ENCODE measurements at regions not wholly inside any gene's neighbourhood (a gene's known extent, or its start where the extent isn't known, plus 50 kb on each side); places are given as distances from the start of the nearest gene placed in this dataset.

GRCh38 chr2:64751286-64752260, 97.9 kb upstream of the SERTAD2 start (continued):
- TF ChIP-seq, protein P1, sequence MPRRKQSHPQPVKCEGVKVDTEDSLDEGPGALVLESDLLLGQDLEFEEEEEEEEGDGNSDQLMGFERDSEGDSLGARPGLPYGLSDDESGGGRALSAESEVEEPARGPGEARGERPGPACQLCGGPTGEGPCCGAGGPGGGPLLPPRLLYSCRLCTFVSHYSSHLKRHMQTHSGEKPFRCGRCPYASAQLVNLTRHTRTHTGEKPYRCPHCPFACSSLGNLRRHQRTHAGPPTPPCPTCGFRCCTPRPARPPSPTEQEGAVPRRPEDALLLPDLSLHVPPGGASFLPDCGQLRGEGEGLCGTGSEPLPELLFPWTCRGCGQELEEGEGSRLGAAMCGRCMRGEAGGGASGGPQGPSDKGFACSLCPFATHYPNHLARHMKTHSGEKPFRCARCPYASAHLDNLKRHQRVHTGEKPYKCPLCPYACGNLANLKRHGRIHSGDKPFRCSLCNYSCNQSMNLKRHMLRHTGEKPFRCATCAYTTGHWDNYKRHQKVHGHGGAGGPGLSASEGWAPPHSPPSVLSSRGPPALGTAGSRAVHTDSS (tag by site-specific recombination; IDR thresholded peaks at IDR 0.05): peak; percentile 42; the same call in 1 of the 2 replicates
- TF ChIP-seq SP2 (tag by site-specific recombination; IDR thresholded peaks at IDR 0.05) (peak; percentile 84), HIC1 (tag by site-specific recombination; IDR thresholded peaks at IDR 0.05) (peak; percentile 45; the same call in 1 of the 2 replicates), ZNF221 (tag by site-specific recombination; IDR thresholded peaks at IDR 0.05; ENCODE audit: borderline replicate concordance) (no peak), ZNF473 (tag by site-specific recombination; IDR thresholded peaks at IDR 0.05) (no peak), ZSCAN30 (tag by site-specific recombination; IDR thresholded peaks at IDR 0.05) (peak; percentile 50), ZNF501 (tag by site-specific recombination; IDR thresholded peaks at IDR 0.05) (peak; percentile 87), ZFP37 (tag by site-specific recombination; IDR thresholded peaks at IDR 0.05) (0 out of 2 replicates have a peak, but pooled peaks have one; percentile 31), FEZF1 (tag by site-specific recombination; IDR thresholded peaks at IDR 0.05) (peak; percentile 68), ZNF514 (tag by site-specific recombination; IDR thresholded peaks at IDR 0.05) (no peak), KLF10 (tag by site-specific recombination; IDR thresholded peaks at IDR 0.05) (peak; percentile 71; the same call in 1 of the 2 replicates), WT1 (tag by site-specific recombination; IDR thresholded peaks at IDR 0.05) (peak; percentile 44), ZFHX2 (tag by site-specific recombination; conservative IDR thresholded peaks at IDR 0.05) (peak; percentile 85), ZNF548 (tag by site-specific recombination; IDR thresholded peaks at IDR 0.05) (no peak), ZNF391 (tag by site-specific recombination; IDR thresholded peaks at IDR 0.05; ENCODE audit: borderline replicate concordance, low read depth) (peak; percentile 50), ZNF140 (tag by site-specific recombination; IDR thresholded peaks at IDR 0.05) (no peak), SETDB1 (IDR thresholded peaks at IDR 0.05; ENCODE audit: insufficient read length, low read length) (no peak), SP3 (tag by site-specific recombination; IDR thresholded peaks at IDR 0.05) (peak; percentile 84), OSR2 (tag by site-specific recombination; IDR thresholded peaks at IDR 0.05) (peak; percentile 67), SCRT2 (tag by site-specific recombination; IDR thresholded peaks at IDR 0.05) (peak; percentile 91), ZNF335 (tag by site-specific recombination; conservative IDR thresholded peaks at IDR 0.05) (peak; percentile 86), ZBTB20 (tag by site-specific recombination; IDR thresholded peaks at IDR 0.05) (peak; percentile 75)
- TF ChIP-seq, protein P2, sequence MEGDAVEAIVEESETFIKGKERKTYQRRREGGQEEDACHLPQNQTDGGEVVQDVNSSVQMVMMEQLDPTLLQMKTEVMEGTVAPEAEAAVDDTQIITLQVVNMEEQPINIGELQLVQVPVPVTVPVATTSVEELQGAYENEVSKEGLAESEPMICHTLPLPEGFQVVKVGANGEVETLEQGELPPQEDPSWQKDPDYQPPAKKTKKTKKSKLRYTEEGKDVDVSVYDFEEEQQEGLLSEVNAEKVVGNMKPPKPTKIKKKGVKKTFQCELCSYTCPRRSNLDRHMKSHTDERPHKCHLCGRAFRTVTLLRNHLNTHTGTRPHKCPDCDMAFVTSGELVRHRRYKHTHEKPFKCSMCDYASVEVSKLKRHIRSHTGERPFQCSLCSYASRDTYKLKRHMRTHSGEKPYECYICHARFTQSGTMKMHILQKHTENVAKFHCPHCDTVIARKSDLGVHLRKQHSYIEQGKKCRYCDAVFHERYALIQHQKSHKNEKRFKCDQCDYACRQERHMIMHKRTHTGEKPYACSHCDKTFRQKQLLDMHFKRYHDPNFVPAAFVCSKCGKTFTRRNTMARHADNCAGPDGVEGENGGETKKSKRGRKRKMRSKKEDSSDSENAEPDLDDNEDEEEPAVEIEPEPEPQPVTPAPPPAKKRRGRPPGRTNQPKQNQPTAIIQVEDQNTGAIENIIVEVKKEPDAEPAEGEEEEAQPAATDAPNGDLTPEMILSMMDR (tag by site-specific recombination; IDR thresholded peaks at IDR 0.05): peak; percentile 61
- TF ChIP-seq, protein P3, sequence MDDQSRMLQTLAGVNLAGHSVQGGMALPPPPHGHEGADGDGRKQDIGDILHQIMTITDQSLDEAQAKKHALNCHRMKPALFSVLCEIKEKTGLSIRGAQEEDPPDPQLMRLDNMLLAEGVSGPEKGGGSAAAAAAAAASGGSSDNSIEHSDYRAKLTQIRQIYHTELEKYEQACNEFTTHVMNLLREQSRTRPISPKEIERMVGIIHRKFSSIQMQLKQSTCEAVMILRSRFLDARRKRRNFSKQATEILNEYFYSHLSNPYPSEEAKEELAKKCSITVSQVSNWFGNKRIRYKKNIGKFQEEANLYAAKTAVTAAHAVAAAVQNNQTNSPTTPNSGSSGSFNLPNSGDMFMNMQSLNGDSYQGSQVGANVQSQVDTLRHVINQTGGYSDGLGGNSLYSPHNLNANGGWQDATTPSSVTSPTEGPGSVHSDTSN (CRISPR knock-in tag; IDR thresholded peaks at IDR 0.05): peak; percentile 96; the same call in 1 of the 2 replicates
- TF ChIP-seq, protein P4, sequence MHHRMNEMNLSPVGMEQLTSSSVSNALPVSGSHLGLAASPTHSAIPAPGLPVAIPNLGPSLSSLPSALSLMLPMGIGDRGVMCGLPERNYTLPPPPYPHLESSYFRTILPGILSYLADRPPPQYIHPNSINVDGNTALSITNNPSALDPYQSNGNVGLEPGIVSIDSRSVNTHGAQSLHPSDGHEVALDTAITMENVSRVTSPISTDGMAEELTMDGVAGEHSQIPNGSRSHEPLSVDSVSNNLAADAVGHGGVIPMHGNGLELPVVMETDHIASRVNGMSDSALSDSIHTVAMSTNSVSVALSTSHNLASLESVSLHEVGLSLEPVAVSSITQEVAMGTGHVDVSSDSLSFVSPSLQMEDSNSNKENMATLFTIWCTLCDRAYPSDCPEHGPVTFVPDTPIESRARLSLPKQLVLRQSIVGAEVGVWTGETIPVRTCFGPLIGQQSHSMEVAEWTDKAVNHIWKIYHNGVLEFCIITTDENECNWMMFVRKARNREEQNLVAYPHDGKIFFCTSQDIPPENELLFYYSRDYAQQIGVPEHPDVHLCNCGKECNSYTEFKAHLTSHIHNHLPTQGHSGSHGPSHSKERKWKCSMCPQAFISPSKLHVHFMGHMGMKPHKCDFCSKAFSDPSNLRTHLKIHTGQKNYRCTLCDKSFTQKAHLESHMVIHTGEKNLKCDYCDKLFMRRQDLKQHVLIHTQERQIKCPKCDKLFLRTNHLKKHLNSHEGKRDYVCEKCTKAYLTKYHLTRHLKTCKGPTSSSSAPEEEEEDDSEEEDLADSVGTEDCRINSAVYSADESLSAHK (tag by site-specific recombination; IDR thresholded peaks at IDR 0.05): peak; percentile 45; the same call in 1 of the 2 replicates

Measured in HEK293 (cell line).